H9 (cell line): ENCODE measurements at regions not wholly inside any gene's neighbourhood (a gene's known extent, or its start where the extent isn't known, plus 50 kb on each side); places are given as distances from the start of the nearest gene placed in this dataset.

Source experiments
- DNase-seq: peaks from one replicate; pipeline ENCODE4 v3.0.0-alpha.2; 2017
- H2AFZ ChIP-seq: one replicate; pipeline ENCODE4 v1.6.1; 2013; ENCODE audit warnings: mild to moderate bottlenecking, low read length, control low read depth, moderate library complexity
- H2AK5ac ChIP-seq: 2 replicates; pipeline ENCODE4 v1.6.1; 2013; ENCODE audit warnings: low read length, control low read depth, mixed read lengths; ENCODE audit not compliant: insufficient read length
- H2BK120ac ChIP-seq: one replicate; pipeline ENCODE4 v1.6.1; 2013; ENCODE audit warnings: low read depth, mild to moderate bottlenecking, low read length, control low read depth, inconsistent platforms; ENCODE audit not compliant: poor library complexity, severe bottlenecking
- H2BK12ac ChIP-seq: 2 replicates; pipeline ENCODE4 v1.6.1; 2013; ENCODE audit warnings: low read length, control low read depth, mixed read lengths, low read depth; ENCODE audit not compliant: insufficient read length
- H2BK15ac ChIP-seq: 2 replicates; pipeline ENCODE4 v1.6.1; 2013; ENCODE audit warnings: low read depth, low read length, control low read depth
- H2BK20ac ChIP-seq: one replicate; pipeline ENCODE4 v1.6.1; 2013; ENCODE audit warnings: low read depth, mild to moderate bottlenecking, low read length, control low read depth, inconsistent platforms; ENCODE audit not compliant: poor library complexity, severe bottlenecking
- H2BK5ac ChIP-seq: 2 replicates; pipeline ENCODE4 v1.6.1; 2013; ENCODE audit warnings: low read length, control low read depth, mixed read lengths; ENCODE audit not compliant: insufficient read length
- H3K14ac ChIP-seq: 2 replicates; pipeline ENCODE4 v1.6.1; 2013; ENCODE audit warnings: low read length, control low read depth; ENCODE audit not compliant: insufficient read depth
- H3K18ac ChIP-seq: 2 replicates; pipeline ENCODE4 v1.6.1; 2013; ENCODE audit warnings: low read depth, mild to moderate bottlenecking, mixed read lengths, low read length, control low read depth; ENCODE audit not compliant: insufficient read length
- H3K23ac ChIP-seq: 2 replicates; pipeline ENCODE4 v1.6.1; 2013; ENCODE audit warnings: low read length, control low read depth, mixed read lengths, low read depth; ENCODE audit not compliant: insufficient read length
- H3K23me2 ChIP-seq: 2 replicates; pipeline ENCODE4 v1.6.1; 2013; ENCODE audit warnings: low read depth, mild to moderate bottlenecking, mixed read lengths, low read length, control low read depth; ENCODE audit not compliant: insufficient read length, poor library complexity, severe bottlenecking
- H3K27ac ChIP-seq: 2 replicates; pipeline ENCODE4 v1.5.1; 2013; ENCODE audit warnings: low read length, control low read depth, mixed read lengths, low read depth; ENCODE audit not compliant: insufficient read length
- H3K27me3 ChIP-seq: 2 replicates; pipeline ENCODE4 v1.6.1; 2013; ENCODE audit warnings: low read length, control low read depth, inconsistent platforms; ENCODE audit not compliant: insufficient read depth
- H3K4ac ChIP-seq: 2 replicates; pipeline ENCODE4 v1.6.1; 2013; ENCODE audit warnings: low read depth, mild to moderate bottlenecking, control low read depth, inconsistent platforms, low read length, moderate library complexity
- H3K4me1 ChIP-seq: 2 replicates; pipeline ENCODE4 v1.6.1; 2013; ENCODE audit warnings: low read length, control low read depth, inconsistent platforms; ENCODE audit not compliant: insufficient read depth
- H3K4me2 ChIP-seq: 2 replicates; pipeline ENCODE4 v1.6.1; 2013; ENCODE audit warnings: low read length, control low read depth, mixed read lengths; ENCODE audit not compliant: insufficient read length, insufficient read depth
- H3K56ac ChIP-seq: 2 replicates; pipeline ENCODE4 v1.6.1; 2013; ENCODE audit warnings: low read depth, mild to moderate bottlenecking, mixed read lengths, low read length, control low read depth; ENCODE audit not compliant: insufficient read length
- H3K79me1 ChIP-seq: 2 replicates; pipeline ENCODE4 v1.6.1; 2013; ENCODE audit warnings: low read depth, mild to moderate bottlenecking, moderate library complexity, low read length, control low read depth, inconsistent platforms; ENCODE audit not compliant: insufficient read depth, poor library complexity, severe bottlenecking
- H3K79me2 ChIP-seq: 2 replicates; pipeline ENCODE4 v1.6.1; 2013; ENCODE audit warnings: low read length, control low read depth, inconsistent platforms; ENCODE audit not compliant: insufficient read depth
- H3K9ac ChIP-seq: 2 replicates; pipeline ENCODE4 v1.6.1; 2013; ENCODE audit warnings: low read length, control low read depth, mixed read lengths; ENCODE audit not compliant: insufficient read length; ENCODE audit errors: extremely low read depth
- H3K9me3 ChIP-seq: one replicate; pipeline ENCODE4 v1.6.1; 2013; ENCODE audit warnings: low read depth, low read length, inconsistent platforms; ENCODE audit not compliant: control insufficient read depth
- H3T11ph ChIP-seq: one replicate; pipeline ENCODE4 v1.6.1; 2013; ENCODE audit warnings: mild to moderate bottlenecking, low read length, control low read depth, inconsistent platforms
- H4K20me1 ChIP-seq: one replicate; pipeline ENCODE4 v1.6.1; 2013; ENCODE audit not compliant: control insufficient read depth, insufficient read length, insufficient read depth
- H4K5ac ChIP-seq: 2 replicates; pipeline ENCODE4 v1.6.1; 2013; ENCODE audit warnings: low read depth, mild to moderate bottlenecking, mixed read lengths, low read length, control low read depth; ENCODE audit not compliant: insufficient read length
- H4K8ac ChIP-seq: replicated peaks from 2 replicates; pipeline ENCODE4 v1.6.1; 2013; ENCODE audit warnings: low read length, control low read depth, mixed read lengths, low read depth; ENCODE audit not compliant: insufficient read length
- H4K91ac ChIP-seq: 2 replicates; pipeline ENCODE4 v1.6.1; 2013; ENCODE audit warnings: low read depth, mild to moderate bottlenecking, moderate library complexity, mixed read lengths, low read length, control low read depth; ENCODE audit not compliant: insufficient read length
- H3K27ac Mint-ChIP-seq, 3 experiments: 2 replicates in 2 of 3; 3 replicates in 1 of 3; pipeline ENCODE4 v1.8.0; 2020 to 2021; ENCODE audit warnings: mixed read lengths in 3 of 3, mild to moderate bottlenecking in 1 of 3, moderate library complexity in 1 of 3
- H3K27me3 Mint-ChIP-seq: 2 replicates; pipeline ENCODE4 v1.8.0; 2021; ENCODE audit warnings: low read depth, mild to moderate bottlenecking, moderate library complexity, mixed read lengths
- H3K36me3 Mint-ChIP-seq, 3 experiments: 2 replicates in 2 of 3; 3 replicates in 1 of 3; pipeline ENCODE4 v1.8.0; 2020 to 2021; ENCODE audit warnings: low read depth in 3 of 3, mixed read lengths in 3 of 3; ENCODE audit not compliant: insufficient read depth in 1 of 3
- H3K4me1 Mint-ChIP-seq, 2 experiments: 2 replicates each; pipeline ENCODE4 v1.8.0; 2020; ENCODE audit warnings: mixed read lengths in 2 of 2
- H3K4me3 Mint-ChIP-seq, 2 experiments: 2 replicates in 1 of 2; 3 replicates in 1 of 2; pipeline ENCODE4 v1.8.0; 2020 to 2021; ENCODE audit warnings: mild to moderate bottlenecking in 2 of 2, mixed read lengths in 2 of 2, moderate library complexity in 1 of 2
- H3K9me3 Mint-ChIP-seq, 2 experiments: 2 replicates in 1 of 2; 3 replicates in 1 of 2; pipeline ENCODE4 v1.8.0; 2020; ENCODE audit warnings: mild to moderate bottlenecking in 2 of 2, mixed read lengths in 2 of 2, moderate library complexity in 1 of 2
- CTCF ChIP-seq: fragments of 200-600 bp; sonication (generic); conservative IDR thresholded peaks from 3 replicates; pipeline ENCODE4 v1.8.0; 2021; ENCODE audit warnings: antibody characterized with exemption, mild to moderate bottlenecking
- WGBS: extraction: QIAGEN DNeasy Blood & Tissue Kit; methylation state at CpG from one replicate; pipeline ENCODE4 v1.1.7; 2013; ENCODE audit warnings: missing lambda C conversion rate, low lambda C conversion rate, mixed read lengths; ENCODE audit not compliant: insufficient read length; ENCODE audit errors: extremely low coverage; 5-methylcytosine and 5-hydroxymethylcytosine counted together

- Histone ChIP-seq H3K14ac (no peak overlapping the region), H3K79me1 (no peaks in the 10 kb centered on the region), H2BK120ac (no peak overlapping the region), H2BK15ac (no peak overlapping the region), H3K27ac (no peak overlapping the region), H2BK12ac (no peak overlapping the region), H4K91ac (no peak overlapping the region), H4K5ac (no peak overlapping the region), H4K8ac (no peak overlapping the region), H3K4ac (no peak overlapping the region), H3K23ac (no peak overlapping the region), H2AFZ (no peak overlapping the region), H3K56ac (no peak overlapping the region), H3K4me1 (no peaks in the 10 kb centered on the region; the same call in 1 of the 2 replicates), H2BK20ac (no peak overlapping the region), H3K9me3 (no peaks in the 10 kb centered on the region), H3K4me2 (no peak overlapping the region), H2BK5ac (no peak overlapping the region), H3K79me2 (no peaks in the 10 kb centered on the region), H2AK5ac (no peak overlapping the region), H3K23me2 (no peaks in the 10 kb centered on the region), H3K27me3 (no peaks in the 10 kb centered on the region), H4K20me1 (no peaks in the 10 kb centered on the region), H3T11ph (no peak overlapping the region), H3K9ac (no peak overlapping the region), H3K18ac (no peak overlapping the region)
- Mint-ChIP-seq H3K36me3 (no peaks in the 10 kb centered on the region), H3K4me3 (no peak overlapping the region), H3K27ac (no peak overlapping the region), H3K9me3 (no peaks in the 10 kb centered on the region), H3K27me3 (no peaks in the 10 kb centered on the region), H3K4me1 (peaks cover 17 to 23% of the 10 kb centered on the region in 2 experiments)
- WGBS: no CpG with 5 or more reads among the region's 1 CpG
- TF ChIP-seq CTCF: no peak
- DNase-seq: no peak
These were observed 503.7 kb downstream of the ANXA1 start for GRCh38 chr9:73655363-73655762.
